Progenitor cell of endocrine pancreas (in vitro differentiated cells): ENCODE measurements at regions not wholly inside any gene's neighbourhood (a gene's known extent, or its start where the extent isn't known, plus 50 kb on each side); places are given as distances from the start of the nearest gene placed in this dataset.
"Not testable (repeated sequence)": the region's sequence is repeated elsewhere in the genome, so short reads cannot be mapped to it uniquely, and the experiment has no call there.

Experiments used
- DNase-seq: peaks from one replicate; pipeline ENCODE4 v3.0.0; 2021; ENCODE audit warnings: low spot score; ENCODE audit not compliant: unreplicated experiment
- H3K27ac Mint-ChIP-seq: 2 replicates; pipeline ENCODE4 v1.8.0; 2021; ENCODE audit warnings: mild to moderate bottlenecking, moderate library complexity, mixed read lengths
- H3K27me3 Mint-ChIP-seq: 2 replicates; pipeline ENCODE4 v1.8.0; 2021; ENCODE audit warnings: mixed read lengths
- H3K36me3 Mint-ChIP-seq: 2 replicates; pipeline ENCODE4 v1.8.0; 2022; ENCODE audit warnings: mixed read lengths; ENCODE audit not compliant: insufficient read depth
- H3K4me1 Mint-ChIP-seq: 2 replicates; pipeline ENCODE4 v1.8.0; 2021; ENCODE audit warnings: low read depth, mixed read lengths
- H3K4me3 Mint-ChIP-seq: 2 replicates; pipeline ENCODE4 v1.8.0; 2021; ENCODE audit warnings: low read depth, mild to moderate bottlenecking, moderate library complexity, mixed read lengths
- H3K9me3 Mint-ChIP-seq: 2 replicates; pipeline ENCODE4 v1.8.0; 2021; ENCODE audit warnings: low read depth, mixed read lengths
- CTCF ChIP-seq: fragments of 200-600 bp; sonication (generic); IDR thresholded peaks from one replicate; pipeline ENCODE4 v1.5.0; 2021; ENCODE audit warnings: antibody characterized with exemption, mild to moderate bottlenecking; ENCODE audit not compliant: unreplicated experiment

- Mint-ChIP-seq H3K9me3 (peaks cover 18% of the 10 kb centered on the region), H3K4me3 (no peak overlapping the region), H3K27ac (no peak overlapping the region), H3K36me3 (no peaks in the 10 kb centered on the region), H3K4me1 (no peaks in the 10 kb centered on the region), H3K27me3 (no peaks in the 10 kb centered on the region)
- no peak for DNase-seq
- no peak for TF ChIP-seq CTCF
Measured at GRCh38 chr10:81594991-81595390, 280.0 kb upstream of the NRG3 start.

GRCh38 chr10:81600185-81600584 is 274.8 kb upstream of the NRG3 start:
- Mint-ChIP-seq H3K27me3 (no peaks in the 10 kb centered on the region), H3K36me3 (no peaks in the 10 kb centered on the region), H3K27ac (no peak overlapping the region), H3K9me3 (peaks cover 5% of the 10 kb centered on the region), H3K4me1 (peaks cover 3% of the 10 kb centered on the region), H3K4me3 (no peak overlapping the region)
- TF ChIP-seq CTCF = no peak
- no peak for DNase-seq

- no peak for DNase-seq
- no peak overlapping the region for H3K4me3 Mint-ChIP-seq
- no peaks in the 10 kb centered on the region for H3K9me3 Mint-ChIP-seq
- H3K27me3 Mint-ChIP-seq = no peaks in the 10 kb centered on the region
- no peaks in the 10 kb centered on the region for H3K36me3 Mint-ChIP-seq
- peaks cover 5% of the 10 kb centered on the region for H3K4me1 Mint-ChIP-seq
- TF ChIP-seq CTCF = no peak
- no peak overlapping the region for H3K27ac Mint-ChIP-seq
Measured at GRCh38 chr10:81603106-81603620, 271.8 kb upstream of the NRG3 start.

GRCh38 chr10:81644485-81644884 is 230.5 kb upstream of the NRG3 start:
- H3K27ac Mint-ChIP-seq, H3K4me1 Mint-ChIP-seq, DNase-seq, H3K27me3 Mint-ChIP-seq, H3K36me3 Mint-ChIP-seq, H3K4me3 Mint-ChIP-seq: not testable (repeated sequence)
- peaks cover 11% of the 10 kb centered on the region for H3K9me3 Mint-ChIP-seq

- no peak for DNase-seq
- Mint-ChIP-seq H3K4me3 (no peak overlapping the region), H3K36me3 (peaks cover 1% of the 10 kb centered on the region), H3K9me3 (peaks cover 15% of the 10 kb centered on the region), H3K27me3 (no peaks in the 10 kb centered on the region), H3K4me1 (peaks cover 3% of the 10 kb centered on the region), H3K27ac (no peak overlapping the region)
- TF ChIP-seq CTCF = no peak
Measured at GRCh38 chr10:81655986-81656385, 219.0 kb upstream of the NRG3 start.

GRCh38 chr10:81662837-81663236 is 212.2 kb upstream of the NRG3 start:
- H3K4me1 Mint-ChIP-seq = no peaks in the 10 kb centered on the region

GRCh38 chr10:81664800-81665199 is 210.2 kb upstream of the NRG3 start:
- not testable (repeated sequence) for H3K27ac Mint-ChIP-seq, DNase-seq, H3K9me3 Mint-ChIP-seq, H3K36me3 Mint-ChIP-seq, H3K27me3 Mint-ChIP-seq, H3K4me1 Mint-ChIP-seq, H3K4me3 Mint-ChIP-seq

More at GRCh38 chr10:81662837-81663236, 212.2 kb upstream of the NRG3 start:
- no peak overlapping the region for H3K4me3 Mint-ChIP-seq
- TF ChIP-seq CTCF = no peak
- DNase-seq = no peak
- H3K27me3 Mint-ChIP-seq = no peaks in the 10 kb centered on the region
- H3K27ac Mint-ChIP-seq = no peak overlapping the region
- H3K36me3 Mint-ChIP-seq = no peaks in the 10 kb centered on the region
- no peaks in the 10 kb centered on the region for H3K9me3 Mint-ChIP-seq
